ENCODE measurements at regions not wholly inside any gene's neighbourhood (a gene's known extent, or its start where the extent isn't known, plus 50 kb on each side); places are given as distances from the start of the nearest gene placed in this dataset.

DNA sequence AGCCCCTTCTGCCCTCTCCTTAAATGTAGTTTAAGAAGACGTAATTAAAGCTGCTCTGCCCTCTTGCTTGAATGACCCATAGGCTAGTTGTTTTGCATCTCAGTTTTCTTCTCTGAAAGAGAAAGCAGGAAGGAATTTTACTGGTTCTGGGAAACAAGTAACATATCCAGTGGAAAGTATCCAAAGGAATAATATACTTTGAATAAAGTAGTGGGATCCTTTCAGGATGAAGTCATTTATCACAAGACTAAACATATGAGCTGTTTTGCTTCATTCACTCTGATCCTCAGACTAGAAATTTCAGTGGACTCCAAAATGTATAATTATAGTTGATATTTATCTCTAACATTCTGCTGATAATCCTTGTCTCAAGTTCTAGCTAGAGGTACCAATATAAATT is 1297.6 kb upstream of the GOT2 start:
- Histone ChIP-seq H3K4me3 (ENCODE audit: low read depth in 1 of 3, low read length in 3 of 3) (no peak overlapping the region), H3K4me1 (ENCODE audit: control insufficient read depth in 3 of 3, insufficient read depth in 2 of 3, low read depth in 1 of 3, low read length in 2 of 3) (no peaks in the 10 kb centered on the region), H3K36me3 (ENCODE audit: control insufficient read depth in 3 of 3, insufficient read depth in 2 of 3, low read depth in 1 of 3, low read length in 3 of 3) (no peaks in the 10 kb centered on the region), H3K9me3 (ENCODE audit: control insufficient read depth in 2 of 2, insufficient read depth in 1 of 2, low read depth in 1 of 2, low read length in 1 of 2) (no peaks in the 10 kb centered on the region), H3K27me3 (ENCODE audit: control insufficient read depth in 3 of 3, insufficient read depth in 3 of 3, low read length in 3 of 3) (no peaks in the 10 kb centered on the region), H3K27ac (ENCODE audit: low read depth in 1 of 3, low read length in 2 of 3) (no peak overlapping the region)
- FAIRE-seq, result no peak
- WGBS, 3 donors, result 71 to 87% (median 86%) methylated on average over 1 of the region's 1 CpG
- DNase-seq, result no peak

DNA sequence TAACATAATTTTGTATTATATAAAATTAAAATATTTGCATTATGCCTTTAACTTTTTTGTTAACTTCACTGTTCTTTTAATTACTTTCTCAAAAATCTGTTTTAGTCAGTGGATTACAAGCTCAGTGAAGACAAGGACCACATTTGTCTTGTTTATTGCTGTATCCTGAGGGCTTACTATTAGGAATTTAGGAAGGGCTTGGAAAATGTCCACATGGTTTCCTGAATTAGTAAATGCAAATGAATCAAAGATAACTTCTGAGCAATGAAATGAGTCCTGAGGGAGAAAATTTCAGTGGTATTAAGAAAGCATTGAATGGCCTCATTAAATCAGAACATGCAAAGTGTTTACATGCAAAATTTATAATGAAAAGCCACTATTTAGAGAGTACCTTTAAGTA is 1293.2 kb upstream of the GOT2 start:
- DNase-seq (no peak), FAIRE-seq (no peak)
- no peaks in the 10 kb centered on the region for H3K9me3 ChIP-seq (ENCODE audit: control insufficient read depth in 2 of 2, insufficient read depth in 1 of 2, low read depth in 1 of 2, low read length in 1 of 2)
- no peak overlapping the region for H3K27ac ChIP-seq (ENCODE audit: low read depth in 1 of 3, low read length in 2 of 3)
- no peaks in the 10 kb centered on the region for H3K4me1 ChIP-seq (ENCODE audit: control insufficient read depth in 3 of 3, insufficient read depth in 2 of 3, low read depth in 1 of 3, low read length in 2 of 3)
- H3K4me3 ChIP-seq (ENCODE audit: low read depth in 1 of 3, low read length in 3 of 3), result no peak overlapping the region
- no peaks in the 10 kb centered on the region for H3K27me3 ChIP-seq (ENCODE audit: control insufficient read depth in 3 of 3, insufficient read depth in 3 of 3, low read length in 3 of 3)
- no peaks in the 10 kb centered on the region for H3K36me3 ChIP-seq (ENCODE audit: control insufficient read depth in 3 of 3, insufficient read depth in 2 of 3, low read depth in 1 of 3, low read length in 3 of 3)

DNA sequence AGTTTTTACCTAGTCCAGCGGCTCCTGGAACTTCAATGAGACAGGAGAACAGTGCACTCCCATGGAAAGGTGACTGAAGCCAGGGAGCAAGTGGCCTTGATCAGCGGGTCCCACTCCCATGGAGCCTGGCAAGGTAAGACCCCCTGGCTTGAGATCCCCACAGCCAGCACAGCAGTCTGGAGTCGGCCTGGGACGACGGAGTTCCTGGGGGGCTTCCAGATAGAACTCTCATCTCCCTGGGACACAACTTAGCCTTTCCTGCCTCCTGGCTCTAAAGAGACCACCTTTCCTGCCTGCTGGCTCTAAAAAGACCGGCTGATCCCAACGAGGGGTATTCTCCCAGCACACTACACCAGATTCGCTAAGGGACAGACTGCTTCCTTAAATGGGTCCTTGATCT is 1279.0 kb upstream of the GOT2 start:
- FAIRE-seq (no peak), DNase-seq (no peak)
- H3K4me3 ChIP-seq (ENCODE audit: low read depth in 1 of 3, low read length in 3 of 3), result no peak overlapping the region
- H3K4me1 ChIP-seq (ENCODE audit: control insufficient read depth in 3 of 3, insufficient read depth in 2 of 3, low read depth in 1 of 3, low read length in 2 of 3), result no peaks in the 10 kb centered on the region
- no peaks in the 10 kb centered on the region for H3K27me3 ChIP-seq (ENCODE audit: control insufficient read depth in 3 of 3, insufficient read depth in 3 of 3, low read length in 3 of 3)
- H3K9me3 ChIP-seq (ENCODE audit: control insufficient read depth in 2 of 2, insufficient read depth in 1 of 2, low read depth in 1 of 2, low read length in 1 of 2), result peaks cover 0 to 11% of the 10 kb centered on the region in 2 donors
- no peaks in the 10 kb centered on the region for H3K36me3 ChIP-seq (ENCODE audit: control insufficient read depth in 3 of 3, insufficient read depth in 2 of 3, low read depth in 1 of 3, low read length in 3 of 3)
- H3K27ac ChIP-seq (ENCODE audit: low read depth in 1 of 3, low read length in 2 of 3), result no peak overlapping the region
- 82 to 85% (median 83%) methylated on average over 8 of the region's 8 CpGs for WGBS, 3 donors

DNA sequence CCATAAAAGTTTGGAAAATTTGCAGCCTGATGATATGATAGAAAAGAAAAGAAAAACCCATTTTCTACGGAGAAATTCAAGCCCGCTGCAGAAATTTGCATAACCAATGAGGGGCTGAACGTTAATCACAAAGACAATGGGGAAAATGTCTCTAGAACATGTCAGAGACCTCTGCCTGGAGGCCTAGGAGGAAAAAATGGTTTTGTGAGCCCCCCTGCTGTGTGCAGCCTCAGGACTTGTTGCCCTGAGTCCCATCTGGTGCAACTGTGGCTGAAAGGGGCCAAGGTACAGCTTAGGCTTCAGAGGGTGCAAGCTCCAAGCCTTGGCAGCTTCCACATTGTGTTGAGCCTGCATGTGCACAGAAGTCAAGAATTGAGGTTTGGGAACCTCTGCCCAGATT is 1267.4 kb upstream of the GOT2 start:
- FAIRE-seq, result no peak
- Histone ChIP-seq H3K27ac (ENCODE audit: low read depth in 1 of 3, low read length in 2 of 3) (no peak overlapping the region), H3K9me3 (ENCODE audit: control insufficient read depth in 2 of 2, insufficient read depth in 1 of 2, low read depth in 1 of 2, low read length in 1 of 2) (peaks cover 2 to 6% of the 10 kb centered on the region in 2 donors), H3K27me3 (ENCODE audit: control insufficient read depth in 3 of 3, insufficient read depth in 3 of 3, low read length in 3 of 3) (no peaks in the 10 kb centered on the region), H3K36me3 (ENCODE audit: control insufficient read depth in 3 of 3, insufficient read depth in 2 of 3, low read depth in 1 of 3, low read length in 3 of 3) (no peaks in the 10 kb centered on the region), H3K4me3 (ENCODE audit: low read depth in 1 of 3, low read length in 3 of 3) (no peak overlapping the region), H3K4me1 (ENCODE audit: control insufficient read depth in 3 of 3, insufficient read depth in 2 of 3, low read depth in 1 of 3, low read length in 2 of 3) (no peaks in the 10 kb centered on the region)
- 51 to 64% (median 64%) methylated on average over 3 of the region's 3 CpGs for WGBS, 3 donors
- no peak for DNase-seq

DNA sequence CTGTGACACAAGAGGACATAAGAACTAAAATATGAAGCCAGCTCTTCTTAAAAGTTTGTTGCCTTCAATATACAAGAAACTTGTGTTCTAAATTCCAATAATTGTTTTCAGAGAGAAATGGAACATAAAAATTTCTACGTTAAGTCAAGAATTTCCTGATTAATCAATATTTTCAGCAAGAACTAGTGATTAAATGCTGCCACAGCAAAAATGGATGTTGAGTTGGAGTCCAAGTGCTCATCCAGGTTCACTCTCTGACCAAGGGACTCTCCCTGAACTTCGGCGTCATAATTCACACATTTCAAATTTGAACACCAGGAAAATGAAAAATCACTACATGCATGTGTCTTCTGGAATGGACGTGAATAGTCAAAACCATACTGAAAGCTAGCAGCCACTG is 1263.6 kb upstream of the GOT2 start:
- peaks cover 4 to 18% of the 10 kb centered on the region in 2 donors for H3K9me3 ChIP-seq (ENCODE audit: control insufficient read depth in 2 of 2, insufficient read depth in 1 of 2, low read depth in 1 of 2, low read length in 1 of 2)
- DNase-seq (no peak), FAIRE-seq (no peak)
- no peak overlapping the region for H3K4me3 ChIP-seq (ENCODE audit: low read depth in 1 of 3, low read length in 3 of 3)
- no peaks in the 10 kb centered on the region for H3K36me3 ChIP-seq (ENCODE audit: control insufficient read depth in 3 of 3, insufficient read depth in 2 of 3, low read depth in 1 of 3, low read length in 3 of 3)
- H3K27ac ChIP-seq (ENCODE audit: low read depth in 1 of 3, low read length in 2 of 3), result no peak overlapping the region
- WGBS, 3 donors, result 91 to 93% (median 92%) methylated on average over 4 of the region's 4 CpGs
- no peaks in the 10 kb centered on the region for H3K27me3 ChIP-seq (ENCODE audit: control insufficient read depth in 3 of 3, insufficient read depth in 3 of 3, low read length in 3 of 3)
- no peaks in the 10 kb centered on the region for H3K4me1 ChIP-seq (ENCODE audit: control insufficient read depth in 3 of 3, insufficient read depth in 2 of 3, low read depth in 1 of 3, low read length in 2 of 3)

DNA sequence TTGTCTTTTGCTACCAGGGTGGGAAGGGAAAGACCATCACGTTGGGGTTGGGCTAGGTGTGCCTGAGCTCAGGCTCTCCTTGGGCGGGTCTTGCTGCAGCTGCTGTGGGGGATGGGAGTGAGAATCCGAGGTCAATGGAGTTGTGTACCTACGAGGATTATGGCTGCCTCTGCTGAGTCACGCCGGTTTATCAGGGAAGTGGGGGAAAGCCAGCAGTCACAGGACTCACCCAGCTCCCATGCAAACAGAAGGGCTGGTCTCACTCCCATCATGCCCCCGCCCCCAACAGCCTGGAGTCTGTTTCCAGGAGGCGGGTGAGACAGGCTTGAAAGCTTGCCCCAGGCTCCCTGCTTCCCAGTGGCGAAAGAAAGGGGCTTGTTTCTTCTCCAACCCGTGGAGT is 1259.0 kb upstream of the GOT2 start:
- DNase-seq (no peak), FAIRE-seq (no peak)
- Histone ChIP-seq H3K9me3 (ENCODE audit: control insufficient read depth in 2 of 2, insufficient read depth in 1 of 2, low read depth in 1 of 2, low read length in 1 of 2) (peaks cover 2 to 14% of the 10 kb centered on the region in 2 donors), H3K4me3 (ENCODE audit: low read depth in 1 of 3, low read length in 3 of 3) (no peak overlapping the region), H3K36me3 (ENCODE audit: control insufficient read depth in 3 of 3, insufficient read depth in 2 of 3, low read depth in 1 of 3, low read length in 3 of 3) (no peaks in the 10 kb centered on the region), H3K27me3 (ENCODE audit: control insufficient read depth in 3 of 3, insufficient read depth in 3 of 3, low read length in 3 of 3) (no peaks in the 10 kb centered on the region), H3K4me1 (ENCODE audit: control insufficient read depth in 3 of 3, insufficient read depth in 2 of 3, low read depth in 1 of 3, low read length in 2 of 3) (no peaks in the 10 kb centered on the region), H3K27ac (ENCODE audit: low read depth in 1 of 3, low read length in 2 of 3) (no peak overlapping the region)
- WGBS, 3 donors, result 59 to 73% (median 67%) methylated on average over 10 of the region's 10 CpGs

DNA sequence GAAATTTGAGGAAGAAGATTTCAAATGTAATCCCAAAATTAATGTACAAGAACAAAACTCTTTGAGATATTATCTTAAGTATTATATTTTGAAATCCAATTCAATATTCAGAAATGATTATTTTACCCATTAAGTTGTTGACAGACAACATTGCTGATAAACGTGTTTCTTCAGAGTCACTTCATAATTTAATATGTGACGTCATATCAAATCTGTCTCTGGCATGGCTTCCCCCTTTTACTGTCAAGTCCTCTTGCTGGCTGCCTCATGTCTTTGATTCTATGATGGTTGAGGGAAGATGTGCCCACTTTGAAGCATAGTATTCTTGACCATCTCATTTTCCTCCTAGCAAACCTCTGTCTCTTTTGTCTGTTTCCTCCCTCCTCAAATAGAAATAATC is 1257.1 kb upstream of the GOT2 start:
- no peaks in the 10 kb centered on the region for H3K36me3 ChIP-seq (ENCODE audit: control insufficient read depth in 3 of 3, insufficient read depth in 2 of 3, low read depth in 1 of 3, low read length in 3 of 3)
- FAIRE-seq (no peak), DNase-seq (no peak)
- H3K27me3 ChIP-seq (ENCODE audit: control insufficient read depth in 3 of 3, insufficient read depth in 3 of 3, low read length in 3 of 3), result no peaks in the 10 kb centered on the region
- H3K27ac ChIP-seq (ENCODE audit: low read depth in 1 of 3, low read length in 2 of 3), result no peak overlapping the region
- H3K4me1 ChIP-seq (ENCODE audit: control insufficient read depth in 3 of 3, insufficient read depth in 2 of 3, low read depth in 1 of 3, low read length in 2 of 3), result no peaks in the 10 kb centered on the region
- peaks cover 2 to 14% of the 10 kb centered on the region in 2 donors for H3K9me3 ChIP-seq (ENCODE audit: control insufficient read depth in 2 of 2, insufficient read depth in 1 of 2, low read depth in 1 of 2, low read length in 1 of 2)
- WGBS, 3 donors, result 40 to 78% (median 65%) methylated on average over 2 of the region's 2 CpGs
- no peak overlapping the region for H3K4me3 ChIP-seq (ENCODE audit: low read depth in 1 of 3, low read length in 3 of 3)

DNA sequence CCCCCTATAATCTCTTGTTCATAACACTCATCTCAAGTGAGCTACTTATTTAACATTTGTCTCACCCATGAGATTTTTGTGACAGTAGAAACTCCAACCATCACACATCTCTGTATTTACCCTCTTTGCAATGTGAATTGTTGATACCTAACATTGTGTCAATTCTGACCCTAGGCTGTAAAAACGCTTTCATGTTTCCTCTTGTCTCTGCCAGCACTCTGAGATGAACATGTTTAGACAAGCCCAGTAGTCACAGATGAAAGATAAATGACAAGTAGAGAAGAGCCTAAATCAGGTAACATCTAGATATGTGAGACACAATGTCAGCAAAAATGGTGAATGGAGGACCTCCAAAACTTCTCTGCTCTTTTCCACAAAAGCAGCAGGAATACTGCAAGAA is 1254.5 kb upstream of the GOT2 start:
- H3K36me3 ChIP-seq (ENCODE audit: control insufficient read depth in 3 of 3, insufficient read depth in 2 of 3, low read depth in 1 of 3, low read length in 3 of 3), result no peaks in the 10 kb centered on the region

DNA sequence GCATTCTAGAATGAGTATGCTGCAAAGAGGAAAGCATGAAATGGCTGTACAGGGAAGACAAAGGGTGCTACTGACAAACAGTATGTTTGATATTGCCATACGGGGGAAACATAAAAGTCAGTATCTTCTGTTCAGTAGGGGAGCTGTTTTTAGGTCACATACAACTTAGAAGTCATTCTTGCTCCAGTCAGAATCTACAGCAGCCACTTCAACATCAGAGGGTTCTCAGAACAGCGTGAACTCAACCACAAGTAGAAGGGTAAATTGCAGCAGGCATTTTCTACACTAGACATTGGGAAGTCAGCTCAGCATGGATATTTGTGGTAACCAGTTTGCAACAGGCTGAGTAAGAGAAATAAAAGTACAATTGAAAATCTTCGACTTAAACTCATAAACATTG is 1241.8 kb upstream of the GOT2 start:
- WGBS, 3 donors, result 62 to 66% (median 62%) methylated on average over 3 of the region's 3 CpGs
- H3K27ac ChIP-seq (ENCODE audit: low read depth in 1 of 3, low read length in 2 of 3), result no peak overlapping the region
- H3K36me3 ChIP-seq (ENCODE audit: control insufficient read depth in 3 of 3, insufficient read depth in 2 of 3, low read depth in 1 of 3, low read length in 3 of 3), result no peaks in the 10 kb centered on the region
- H3K4me3 ChIP-seq (ENCODE audit: low read depth in 1 of 3, low read length in 3 of 3), result no peak overlapping the region
- DNase-seq (no peak), FAIRE-seq (no peak)
- peaks cover 0 to 2% of the 10 kb centered on the region in 2 donors for H3K9me3 ChIP-seq (ENCODE audit: control insufficient read depth in 2 of 2, insufficient read depth in 1 of 2, low read depth in 1 of 2, low read length in 1 of 2)
- H3K4me1 ChIP-seq (ENCODE audit: control insufficient read depth in 3 of 3, insufficient read depth in 2 of 3, low read depth in 1 of 3, low read length in 2 of 3), result no peaks in the 10 kb centered on the region
- H3K27me3 ChIP-seq (ENCODE audit: control insufficient read depth in 3 of 3, insufficient read depth in 3 of 3, low read length in 3 of 3), result no peaks in the 10 kb centered on the region

More for the DNA sequence above, 1254.5 kb upstream of the GOT2 start:
- no peak for DNase-seq
- no peak overlapping the region for H3K27ac ChIP-seq (ENCODE audit: low read depth in 1 of 3, low read length in 2 of 3)
- no peak overlapping the region for H3K4me3 ChIP-seq (ENCODE audit: low read depth in 1 of 3, low read length in 3 of 3)
- H3K9me3 ChIP-seq (ENCODE audit: control insufficient read depth in 2 of 2, insufficient read depth in 1 of 2, low read depth in 1 of 2, low read length in 1 of 2), result peaks cover 0 to 8% of the 10 kb centered on the region in 2 donors
- WGBS, 3 donors, result 73 to 79% (median 74%) methylated on average over 1 of the region's 1 CpG
- H3K27me3 ChIP-seq (ENCODE audit: control insufficient read depth in 3 of 3, insufficient read depth in 3 of 3, low read length in 3 of 3), result no peaks in the 10 kb centered on the region
- no peak for FAIRE-seq
- H3K4me1 ChIP-seq (ENCODE audit: control insufficient read depth in 3 of 3, insufficient read depth in 2 of 3, low read depth in 1 of 3, low read length in 2 of 3), result no peaks in the 10 kb centered on the region

All from small intestine (tissue), 7 donors.